Panc1 (cell line): ENCODE measurements at regions not wholly inside any gene's neighbourhood (a gene's known extent, or its start where the extent isn't known, plus 50 kb on each side); places are given as distances from the start of the nearest gene placed in this dataset.

ENCODE experiments used
- ATAC-seq: fragments of 200-7000 bp; cut with Tn5 transposase; 2 replicates; pipeline ENCODE4 v1.9.1; 2020; ENCODE audit warnings: mild to moderate bottlenecking, moderate library complexity
- BruUV-seq: library from RNA; stranded (reverse); fragments of 400-500 nt; replicated peaks from 2 replicates; lab custom pipeline; 2021; lab: Mats Ljungman, UMichigan
- CTCF ChIA-PET: fragments of 300-600 bp; sonication (Branson Sonifier 250); formaldehyde crosslinking; loops from one replicate; lab custom pipeline; 2022; ENCODE audit warnings: antibody characterized with exemption; lab: Charles Lee
- POLR2A ChIA-PET: fragments of 300-600 bp; sonication (Branson Sonifier 250); formaldehyde crosslinking; loops from one replicate; lab custom pipeline; 2022; ENCODE audit warnings: antibody characterized with exemption; lab: Charles Lee
- DNase-seq: peaks from one replicate; pipeline ENCODE4 v3.0.0-alpha.2; 2010; ENCODE audit warnings: low read depth, low spot score
- H3K27ac ChIP-seq: 2 replicates; pipeline ENCODE4 v1.5.1; 2011; ENCODE audit warnings: mild to moderate bottlenecking, low read length, inconsistent platforms
- H3K27me3 ChIP-seq: fragments of 200-500 bp; sonication (Bioruptor generic); 2 replicates; pipeline ENCODE4 v1.6.0; 2014; ENCODE audit warnings: low read length, inconsistent platforms; ENCODE audit not compliant: control insufficient read depth, insufficient read depth
- H3K36me3 ChIP-seq: fragments of 200-500 bp; sonication (Bioruptor generic); 2 replicates; pipeline ENCODE4 v1.5.1; 2014; ENCODE audit warnings: inconsistent platforms, mild to moderate bottlenecking, low read length, moderate library complexity; ENCODE audit not compliant: control insufficient read depth, insufficient read depth
- H3K4me1 ChIP-seq: 2 replicates; pipeline ENCODE4 v1.5.1; 2011; ENCODE audit warnings: inconsistent platforms, mild to moderate bottlenecking, low read length, moderate library complexity; ENCODE audit not compliant: control insufficient read depth, insufficient read depth
- H3K4me3 ChIP-seq, 2 experiments: 2 replicates each; pipeline ENCODE4 v1.5.1; 2011 to 2012; ENCODE audit warnings: low read depth in 2 of 2, low read length in 2 of 2, mild to moderate bottlenecking in 2 of 2, inconsistent platforms in 1 of 2, moderate library complexity in 1 of 2
- H3K9me3 ChIP-seq: fragments of 200-500 bp; sonication (Bioruptor generic); 2 replicates; pipeline ENCODE4 v1.5.1; 2014; ENCODE audit warnings: low read depth, mild to moderate bottlenecking, inconsistent platforms, low read length, moderate library complexity; ENCODE audit not compliant: control insufficient read depth, insufficient read depth
- POLR2AphosphoS5 ChIP-seq: IDR thresholded peaks from 2 replicates; pipeline ENCODE4 v1.6.1; 2012; ENCODE audit warnings: mild to moderate bottlenecking, low read depth, low read length, moderate library complexity
- REST ChIP-seq, 2 experiments: IDR thresholded peaks; 2 replicates each; pipeline ENCODE4 v1.6.1; 2011 to 2012; ENCODE audit warnings: low read depth in 2 of 2, control low read depth in 1 of 2, low read length in 1 of 2, mild to moderate bottlenecking in 1 of 2, moderate library complexity in 1 of 2; ENCODE audit not compliant: insufficient read depth in 1 of 2
- SIN3A ChIP-seq: IDR thresholded peaks from 2 replicates; pipeline ENCODE4 v1.6.1; 2012; ENCODE audit warnings: low read depth, mild to moderate bottlenecking, low read length, moderate library complexity, borderline replicate concordance; ENCODE audit not compliant: insufficient read depth
- TCF7L2 ChIP-seq: IDR thresholded peaks from 2 replicates; pipeline ENCODE4 v1.6.1; 2011; ENCODE audit warnings: mild to moderate bottlenecking, low read depth, low read length, inconsistent platforms
- in situ Hi-C: cut with HindIII; loops from 2 replicates; pipeline ENCODE4 v1.10.0; 2016; ENCODE audit warnings: low sequenced_read_pairs, low pct_unique_long_range_greater_than_20kb
- intact Hi-C: fragments of 100-400 bp; cut with micrococcal nuclease; formaldehyde crosslinking; loops from one replicate; pipeline ENCODE4 v1.10.0; 2022; ENCODE audit not compliant: unreplicated experiment
- TF ChIP-seq, protein P1 (sequence below): fragments of 450-650 bp; IDR thresholded peaks from 2 replicates; pipeline ENCODE4 v1.5.1; 2017; ENCODE audit warnings: mild to moderate bottlenecking

- ChIA-PET CTCF (no interaction called here), POLR2A (no interaction called here)
- Histone ChIP-seq H3K27me3 (no peaks in the 10 kb centered on the region), H3K27ac (no peak overlapping the region), H3K36me3 (no peaks in the 10 kb centered on the region), H3K9me3 (no peaks in the 10 kb centered on the region), H3K4me3 (no peak overlapping the region), H3K4me1 (no peaks in the 10 kb centered on the region)
- intact Hi-C loops (no loop called here), in situ Hi-C loops (no loop called here)
- TF ChIP-seq SIN3A (no peak), POLR2AphosphoS5 (no peak), REST (IDR thresholded peaks at IDR 0.05; ENCODE audit: insufficient read depth in 1 of 2, low read depth in 2 of 2, low read length in 1 of 2) (no peak), TCF7L2 (no peak)
- TF ChIP-seq, protein P1, sequence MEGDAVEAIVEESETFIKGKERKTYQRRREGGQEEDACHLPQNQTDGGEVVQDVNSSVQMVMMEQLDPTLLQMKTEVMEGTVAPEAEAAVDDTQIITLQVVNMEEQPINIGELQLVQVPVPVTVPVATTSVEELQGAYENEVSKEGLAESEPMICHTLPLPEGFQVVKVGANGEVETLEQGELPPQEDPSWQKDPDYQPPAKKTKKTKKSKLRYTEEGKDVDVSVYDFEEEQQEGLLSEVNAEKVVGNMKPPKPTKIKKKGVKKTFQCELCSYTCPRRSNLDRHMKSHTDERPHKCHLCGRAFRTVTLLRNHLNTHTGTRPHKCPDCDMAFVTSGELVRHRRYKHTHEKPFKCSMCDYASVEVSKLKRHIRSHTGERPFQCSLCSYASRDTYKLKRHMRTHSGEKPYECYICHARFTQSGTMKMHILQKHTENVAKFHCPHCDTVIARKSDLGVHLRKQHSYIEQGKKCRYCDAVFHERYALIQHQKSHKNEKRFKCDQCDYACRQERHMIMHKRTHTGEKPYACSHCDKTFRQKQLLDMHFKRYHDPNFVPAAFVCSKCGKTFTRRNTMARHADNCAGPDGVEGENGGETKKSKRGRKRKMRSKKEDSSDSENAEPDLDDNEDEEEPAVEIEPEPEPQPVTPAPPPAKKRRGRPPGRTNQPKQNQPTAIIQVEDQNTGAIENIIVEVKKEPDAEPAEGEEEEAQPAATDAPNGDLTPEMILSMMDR: no peak
- no TSS peak for BruUV-seq
- DNase-seq: no peak
- no peak for ATAC-seq
These were observed 121.4 kb downstream of the ENC1 start for GRCh38 chr5:74519161-74519571.

DNA sequence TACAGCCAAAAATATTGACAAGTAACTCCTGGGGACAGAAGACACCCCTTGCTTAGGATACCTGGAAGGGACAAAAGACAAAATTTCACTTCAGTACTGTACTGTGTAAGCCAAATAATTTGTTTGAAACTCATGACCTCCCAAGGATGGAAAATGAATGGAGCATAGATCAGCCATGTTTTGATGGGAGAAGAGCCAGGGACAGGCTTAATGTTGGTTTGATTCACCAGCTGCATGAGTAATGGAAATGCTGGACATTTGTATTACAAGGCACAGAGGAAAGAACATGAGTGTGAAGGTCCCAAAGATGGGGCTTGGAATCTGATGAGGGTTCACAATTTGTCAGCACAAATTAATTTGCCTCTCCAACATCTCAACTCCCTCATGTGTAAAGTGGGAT is 122.8 kb downstream of the ENC1 start:
- H3K27me3 ChIP-seq: no peaks in the 10 kb centered on the region
- TF ChIP-seq, protein P1: no peak
- TF ChIP-seq SIN3A: no peak
- TF ChIP-seq TCF7L2: no peak
- no peak for TF ChIP-seq POLR2AphosphoS5
- no peak for TF ChIP-seq REST (IDR thresholded peaks at IDR 0.05; ENCODE audit: insufficient read depth in 1 of 2, low read depth in 2 of 2, low read length in 1 of 2)
- ChIA-PET CTCF (no interaction called here), POLR2A (interaction anchor here (0.6 kb wide), 1 partner anchor 374 kb away, joined by 17 read pairs; no protein-coding TSS in a partner anchor)
- H3K9me3 ChIP-seq: no peaks in the 10 kb centered on the region
- no peak for DNase-seq
- H3K4me3 ChIP-seq: no peak overlapping the region
- H3K27ac ChIP-seq: no peak overlapping the region
- H3K4me1 ChIP-seq: no peaks in the 10 kb centered on the region
- intact Hi-C loops (no loop called here), in situ Hi-C loops (no loop called here)
- BruUV-seq: no TSS peak
- H3K36me3 ChIP-seq: no peaks in the 10 kb centered on the region
- ATAC-seq: no peak
